Psoas muscle (tissue), 7 donors: ENCODE measurements at regions not wholly inside any gene's neighbourhood (a gene's known extent, or its start where the extent isn't known, plus 50 kb on each side); places are given as distances from the start of the nearest gene placed in this dataset.

Experiments
- ATAC-seq, 4 donors: fragments of 200-7000 bp; cut with Tn5 transposase; one replicate each; pipeline ENCODE4 v1.9.1; 2020; ENCODE audit warnings: moderate library complexity in 3 of 4, mild to moderate bottlenecking in 2 of 4
- DNase-seq, 2 donors: peaks; one replicate each; pipeline ENCODE4 v3.0.0-alpha.2; 2020
- H3K27ac ChIP-seq: fragments of 200-600 bp; one replicate; pipeline ENCODE4 v1.8.0; 2022
- H3K27me3 ChIP-seq, 3 donors: fragments of 200-600 bp in 1 of 3; one replicate each; pipeline versions ENCODE4 v1.6.1 to v1.8.0; 2013 to 2022; ENCODE audit warnings: low read length in 2 of 3, mild to moderate bottlenecking in 2 of 3, moderate library complexity in 1 of 3; ENCODE audit not compliant: insufficient read depth in 3 of 3
- H3K36me3 ChIP-seq, 2 donors: fragments of 200-600 bp in 1 of 2; one replicate each; pipeline versions ENCODE4 v1.6.1 to v1.8.0; 2013 to 2022; ENCODE audit warnings: low read depth in 1 of 2, mild to moderate bottlenecking in 1 of 2, moderate library complexity in 1 of 2; ENCODE audit not compliant: insufficient read depth in 1 of 2
- H3K4me1 ChIP-seq: fragments of 200-600 bp; one replicate; pipeline ENCODE4 v1.8.0; 2022
- H3K4me3 ChIP-seq: fragments of 200-600 bp; one replicate; pipeline ENCODE4 v1.8.0; 2022; ENCODE audit warnings: mild to moderate bottlenecking
- H3K9me3 ChIP-seq: fragments of 200-600 bp; one replicate; pipeline ENCODE4 v1.8.0; 2022
- CTCF ChIP-seq: fragments of 200-600 bp; IDR thresholded peaks from one replicate; pipeline ENCODE4 v1.8.0; 2022; ENCODE audit warnings: antibody characterized with exemption
- WGBS, 3 donors: extraction: QIAGEN DNeasy Blood & Tissue Kit; methylation state at CpG; one replicate each; pipeline versions ENCODE4 v1.1.6 to v1.1.7; 2013; 5-methylcytosine and 5-hydroxymethylcytosine counted together
- intact Hi-C, 2 donors: fragments of 100-400 bp; cut with DNase I; formaldehyde crosslinking; loops; one replicate each; pipeline versions ENCODE4 v1.11.0 to v1.14.2; 2022
- donor health status: healthy with polysubstance abuse.
- donor health status: DM: no; HTN: no; CAD: no; lungs with moderate emphysema.
- donor health status: Bipolar disorder and iron deficiency.
- donor health status: healthy.
- donor health status: DM: yes; HTN: yes; CAD: no.
- donor health status: DM: no; HTN: no; CAD: no.
- donor health status: DM: yes; HTN: yes; CAD: no.

DNA sequence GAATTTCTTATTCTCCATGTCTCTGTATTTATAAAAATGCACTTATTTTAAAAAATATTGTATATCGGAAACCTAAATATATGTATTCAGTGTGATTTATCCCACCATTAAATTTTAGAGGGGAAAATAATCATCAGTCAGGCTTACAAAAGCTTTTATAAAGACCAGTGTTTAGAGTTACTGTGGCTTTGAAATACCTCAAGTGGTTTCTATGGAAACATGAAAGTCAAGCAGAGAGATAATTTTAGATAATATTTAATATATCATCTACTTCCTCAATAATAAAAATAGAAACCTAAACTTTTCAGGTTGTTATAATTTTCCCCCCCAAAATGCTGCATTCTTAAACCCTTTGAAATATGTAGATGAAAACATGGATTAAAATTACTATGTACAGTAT, 332.9 kb upstream of the PITX2 start:
- H3K36me3 ChIP-seq, result no peaks in the 10 kb centered on the region
- ATAC-seq (no peak), DNase-seq (no peak)
- H3K9me3 ChIP-seq, result no peaks in the 10 kb centered on the region
- no peak overlapping the region for H3K4me3 ChIP-seq
- H3K4me1 ChIP-seq, result no peaks in the 10 kb centered on the region
- 95 to 100% (median 97%) methylated on average over 1 of the region's 1 CpG for WGBS, 3 donors
- TF ChIP-seq CTCF, result no peak
- no peaks in the 10 kb centered on the region for H3K27me3 ChIP-seq
- no peak overlapping the region for H3K27ac ChIP-seq
- intact Hi-C loops, result loop anchor here in 1 of 2 donors (5.0 kb wide), 1 partner anchor 323 kb away; no protein-coding TSS in a partner anchor

- Histone ChIP-seq H3K27me3 (no peaks in the 10 kb centered on the region), H3K9me3 (no peaks in the 10 kb centered on the region), H3K4me3 (no peak overlapping the region), H3K36me3 (no peaks in the 10 kb centered on the region), H3K4me1 (no peaks in the 10 kb centered on the region), H3K27ac (no peak overlapping the region)
- ATAC-seq, result peak in 1 of 4 donors; percentile 57
- no peak for DNase-seq
- peak; percentile 51 for TF ChIP-seq CTCF
- intact Hi-C loops, result loop anchor here (2.0 to 5.0 kb wide), 2 partner anchors 324 to 327 kb away; no protein-coding TSS in a partner anchor
Observed at GRCh38 chr4:110959041-110959643, 336.3 kb upstream of the PITX2 start.

GRCh38 chr4:110961066-110961465, 338.2 kb upstream of the PITX2 start:
- WGBS, 3 donors, result 84 to 92% (median 89%) methylated on average over 3 of the region's 3 CpGs

DNA sequence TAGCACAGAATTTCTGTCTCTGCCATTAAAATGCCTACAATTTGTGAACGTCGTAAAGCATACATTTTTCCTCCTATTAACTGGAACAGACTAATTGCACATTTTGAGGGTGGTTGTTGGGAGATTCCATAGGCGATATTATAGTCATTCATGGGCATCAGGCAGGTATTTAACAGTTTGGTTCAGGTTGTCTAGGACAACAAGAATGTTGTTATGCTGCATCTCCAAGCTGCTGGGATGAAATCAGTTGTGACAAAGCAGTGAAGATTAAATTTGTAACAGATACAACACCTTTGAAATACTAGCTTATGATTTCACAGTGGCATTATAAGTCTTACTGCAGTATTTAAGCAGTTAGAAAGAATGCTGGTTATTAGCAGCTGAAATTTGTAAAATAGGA, 339.7 kb upstream of the PITX2 start:
- no peak overlapping the region for H3K4me3 ChIP-seq
- H3K27ac ChIP-seq, result no peak overlapping the region
- H3K4me1 ChIP-seq, result no peaks in the 10 kb centered on the region
- no peak for TF ChIP-seq CTCF
- intact Hi-C loops, result no loop called here
- no peaks in the 10 kb centered on the region for H3K27me3 ChIP-seq
- 84 to 86% (median 84%) methylated on average over 3 of the region's 3 CpGs for WGBS, 3 donors
- ATAC-seq (no peak), DNase-seq (no peak)
- H3K9me3 ChIP-seq, result no peaks in the 10 kb centered on the region
- no peaks in the 10 kb centered on the region for H3K36me3 ChIP-seq

More at GRCh38 chr4:110961066-110961465, 338.2 kb upstream of the PITX2 start:
- H3K4me1 ChIP-seq, result no peaks in the 10 kb centered on the region
- no peaks in the 10 kb centered on the region for H3K36me3 ChIP-seq
- no peak for TF ChIP-seq CTCF
- no peak overlapping the region for H3K27ac ChIP-seq
- H3K27me3 ChIP-seq, result no peaks in the 10 kb centered on the region
- no peak overlapping the region for H3K4me3 ChIP-seq
- H3K9me3 ChIP-seq, result no peaks in the 10 kb centered on the region
- intact Hi-C loops, result no loop called here
- ATAC-seq (no peak), DNase-seq (no peak)
